T-helper 2 cell treated with Interferon-gamma antibody and Interleukin-4, amounts not matched to agents 100 ng/mL and 5 ng/mL, for 36 hours (primary cell): ENCODE measurements at regions not wholly inside any gene's neighbourhood (a gene's known extent, or its start where the extent isn't known, plus 50 kb on each side); places are given as distances from the start of the nearest gene placed in this dataset.

Experiments
- intact Hi-C: fragments of 100-400 bp; cut with micrococcal nuclease; formaldehyde crosslinking; loops from one replicate; pipeline ENCODE4 v1.15.1; 2023

- intact Hi-C loops = no loop called here
These were observed 121.5 kb downstream of the CEBPB start for GRCh38 chr20:50312002-50312681.

GRCh38 chr20:50312682-50313521, 122.3 kb downstream of the CEBPB start:
- intact Hi-C loops = no loop called here

DNA sequence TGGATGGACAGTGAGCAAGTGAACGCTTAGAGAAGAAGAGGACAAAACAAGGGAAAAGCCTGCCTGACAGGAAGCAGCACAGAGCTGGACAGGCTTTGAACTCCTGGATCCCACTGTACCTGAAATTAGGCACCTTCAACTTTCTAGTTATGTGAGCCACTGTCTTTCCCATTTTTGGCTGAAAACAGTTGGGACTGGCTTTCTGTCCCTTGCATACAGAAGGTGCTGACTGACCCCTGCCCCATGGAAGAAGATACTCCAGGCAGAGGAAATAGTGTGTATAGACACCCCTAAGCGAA, 122.8 kb downstream of the CEBPB start:
- intact Hi-C loops = no loop called here

GRCh38 chr20:50313827-50314677, 123.4 kb downstream of the CEBPB start:
- intact Hi-C loops = no loop called here

DNA sequence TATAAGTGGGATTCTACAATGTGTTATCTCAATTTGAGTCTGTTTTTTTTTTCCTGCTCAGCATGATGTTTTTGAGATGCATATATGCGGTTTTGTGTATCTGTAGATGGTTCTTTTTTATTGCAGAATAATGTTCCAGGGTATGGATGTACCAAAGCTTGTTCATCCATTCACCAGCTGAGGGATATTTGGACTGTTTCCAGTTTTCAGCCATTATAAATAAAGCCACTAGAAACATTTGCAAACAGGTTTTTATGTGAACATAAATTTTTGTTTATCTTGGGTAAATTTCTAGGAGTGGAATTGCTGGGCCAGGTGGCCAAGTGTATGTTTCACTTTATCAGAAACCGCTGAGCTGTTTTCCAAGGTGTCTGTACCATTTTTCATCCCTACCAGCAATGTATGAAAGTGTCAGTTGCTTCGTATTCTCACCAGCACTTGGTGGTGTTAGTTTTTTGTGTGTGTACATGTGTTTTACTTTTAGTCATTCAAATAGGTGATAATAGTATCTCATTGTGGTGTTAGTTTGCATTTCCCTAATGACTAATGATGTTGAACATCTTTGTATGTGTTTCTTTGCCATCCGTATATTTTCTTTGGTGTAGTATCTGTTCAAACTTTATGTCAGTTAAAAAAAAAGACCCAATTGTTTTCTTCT, 124.2 kb downstream of the CEBPB start:
- intact Hi-C loops = no loop called here

GRCh38 chr20:50315586-50316551, 125.2 kb downstream of the CEBPB start:
- intact Hi-C loops = no loop called here

DNA sequence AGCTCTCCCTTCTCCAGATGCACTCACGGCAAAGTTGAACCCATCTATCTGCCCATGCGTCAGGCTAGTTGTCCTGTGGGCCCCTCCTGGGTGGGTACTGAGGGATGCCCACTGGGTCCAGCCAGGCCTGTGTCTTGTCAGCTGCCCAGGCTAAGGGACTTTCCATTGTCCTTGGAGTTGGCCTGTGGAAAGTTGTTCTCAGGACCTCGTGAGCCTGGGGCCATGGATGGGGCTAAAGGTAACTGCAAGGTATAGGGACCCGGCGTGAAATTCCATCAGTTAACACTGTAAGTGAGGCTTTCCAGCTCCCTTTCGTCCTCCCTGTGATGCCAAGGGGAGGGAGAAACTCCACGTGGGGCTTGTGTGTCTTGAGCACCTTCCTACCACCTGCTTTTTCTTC, 126.5 kb downstream of the CEBPB start:
- intact Hi-C loops = no loop called here

DNA sequence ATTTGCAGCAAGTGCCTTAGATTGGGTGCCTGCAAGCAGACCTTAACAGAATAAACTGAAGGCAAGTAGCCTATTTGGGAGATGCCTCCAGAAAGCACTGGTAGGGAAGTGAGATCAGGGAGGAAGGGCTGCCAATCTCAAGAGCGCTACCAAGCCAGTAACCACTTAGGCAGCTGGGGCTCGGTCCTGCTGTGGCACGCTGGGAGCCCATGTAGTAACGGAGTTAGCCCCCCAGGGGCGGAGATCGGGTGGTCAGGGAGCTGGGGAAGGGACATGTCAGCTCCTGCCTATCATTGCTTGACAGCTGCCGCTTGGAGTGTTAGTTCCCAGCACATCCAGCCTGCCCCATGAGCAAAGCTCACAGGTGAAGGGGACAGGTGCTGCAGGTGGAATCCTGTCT, 127.0 kb downstream of the CEBPB start:
- intact Hi-C loops = no loop called here

DNA sequence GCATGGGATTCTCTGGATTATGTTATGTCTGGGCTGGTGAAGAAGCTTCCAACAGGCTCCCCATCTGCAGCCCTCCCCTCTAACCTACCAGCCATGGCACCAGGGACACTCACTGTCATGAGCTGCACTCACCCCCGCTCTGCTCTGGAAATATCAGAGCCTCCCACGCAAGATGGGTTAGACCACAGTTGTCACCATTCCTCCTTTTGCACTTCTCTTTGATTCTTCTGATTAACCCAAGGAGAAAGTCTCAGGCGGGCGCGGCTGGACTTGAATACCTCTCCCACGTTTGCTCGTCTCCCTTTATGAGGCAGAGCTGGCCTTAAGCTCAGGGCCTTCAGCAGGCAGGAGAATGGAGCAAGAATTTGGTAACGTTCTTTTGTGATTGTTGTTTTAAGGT, 128.1 kb downstream of the CEBPB start:
- intact Hi-C loops = no loop called here

DNA sequence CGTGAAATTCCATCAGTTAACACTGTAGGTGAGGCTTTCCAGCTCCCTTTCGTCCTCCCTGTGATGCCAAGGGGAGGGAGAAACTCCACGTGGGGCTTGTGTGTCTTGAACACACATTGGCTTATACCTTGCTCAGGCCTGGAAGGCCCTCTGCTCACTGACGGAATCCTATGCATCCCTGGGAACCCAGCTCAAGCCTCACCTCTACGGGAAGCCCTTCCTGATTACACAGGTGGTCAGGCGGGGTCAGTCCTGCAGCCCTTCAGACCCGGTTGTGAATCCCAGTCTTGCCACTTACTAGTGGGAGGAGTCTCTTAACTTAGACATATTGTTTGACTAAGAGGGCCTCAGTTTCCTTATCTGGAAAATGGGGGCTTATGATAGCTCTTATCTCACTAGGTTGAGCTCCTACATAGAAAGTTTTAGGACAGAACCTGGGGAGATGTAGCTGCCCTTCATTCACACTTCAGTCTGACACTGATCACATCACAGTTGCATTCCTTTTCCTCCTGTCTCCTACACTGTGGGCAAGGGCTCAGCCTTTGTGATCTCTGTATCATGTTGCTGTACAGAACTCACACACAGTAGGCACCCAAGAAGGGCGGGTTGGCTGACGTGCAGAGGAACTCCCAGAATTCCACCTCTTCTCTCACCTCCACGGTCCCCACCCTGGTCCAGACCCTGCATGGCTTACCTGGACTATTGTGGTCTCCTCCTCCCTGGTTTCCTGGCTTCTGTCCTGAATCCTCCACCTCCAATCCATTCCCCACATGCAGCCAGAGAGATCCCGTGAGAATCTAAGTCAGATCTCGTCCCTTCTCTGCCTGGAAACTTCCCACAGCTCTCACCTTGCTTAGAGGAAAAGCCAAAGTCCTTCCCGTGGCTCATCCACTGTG, 129.6 kb downstream of the CEBPB start:
- intact Hi-C loops = no loop called here

DNA sequence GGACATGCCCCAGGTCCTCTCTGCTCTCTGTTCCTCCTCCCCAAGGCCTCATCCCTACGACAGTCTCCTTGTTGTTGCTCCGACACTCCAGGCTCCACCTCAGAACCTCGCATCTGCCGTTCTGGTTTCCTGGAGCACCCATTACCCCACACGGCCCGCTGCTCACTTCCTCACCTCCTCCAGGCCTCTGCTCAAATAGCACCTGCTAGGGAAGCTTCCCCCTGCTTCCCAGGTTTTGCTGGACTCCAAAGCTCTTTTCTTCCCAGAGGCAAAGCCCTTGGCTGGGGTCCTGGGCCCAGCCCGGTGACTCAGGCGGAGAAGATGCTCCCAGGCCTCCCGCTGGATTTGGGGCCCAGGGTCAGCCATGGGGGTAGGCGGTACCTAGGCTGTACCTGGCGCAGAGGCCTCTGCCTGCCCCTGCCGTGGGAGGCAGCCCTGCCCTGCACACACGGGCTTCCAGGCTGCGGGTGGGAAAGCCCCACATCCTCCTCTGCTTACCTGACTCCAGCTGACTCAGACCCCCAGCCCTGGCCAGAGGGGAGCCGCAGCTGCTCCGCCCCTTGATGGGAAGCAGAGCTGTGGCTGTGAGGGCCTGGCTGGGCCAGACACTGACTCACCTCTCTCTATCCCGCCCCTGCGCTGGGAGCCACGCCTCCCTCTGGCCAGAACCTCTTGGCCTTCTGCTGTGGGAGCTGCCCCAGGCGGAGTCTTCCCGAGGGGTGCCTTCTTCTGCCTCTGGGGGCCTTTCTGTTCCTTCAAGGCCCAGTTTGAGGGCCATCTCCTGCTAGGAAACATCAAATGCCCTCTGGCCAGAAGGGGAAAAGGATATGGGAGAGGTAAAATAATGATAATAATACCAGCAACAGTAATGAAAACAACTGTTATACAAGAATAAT, 130.5 kb downstream of the CEBPB start:
- intact Hi-C loops = no loop called here

DNA sequence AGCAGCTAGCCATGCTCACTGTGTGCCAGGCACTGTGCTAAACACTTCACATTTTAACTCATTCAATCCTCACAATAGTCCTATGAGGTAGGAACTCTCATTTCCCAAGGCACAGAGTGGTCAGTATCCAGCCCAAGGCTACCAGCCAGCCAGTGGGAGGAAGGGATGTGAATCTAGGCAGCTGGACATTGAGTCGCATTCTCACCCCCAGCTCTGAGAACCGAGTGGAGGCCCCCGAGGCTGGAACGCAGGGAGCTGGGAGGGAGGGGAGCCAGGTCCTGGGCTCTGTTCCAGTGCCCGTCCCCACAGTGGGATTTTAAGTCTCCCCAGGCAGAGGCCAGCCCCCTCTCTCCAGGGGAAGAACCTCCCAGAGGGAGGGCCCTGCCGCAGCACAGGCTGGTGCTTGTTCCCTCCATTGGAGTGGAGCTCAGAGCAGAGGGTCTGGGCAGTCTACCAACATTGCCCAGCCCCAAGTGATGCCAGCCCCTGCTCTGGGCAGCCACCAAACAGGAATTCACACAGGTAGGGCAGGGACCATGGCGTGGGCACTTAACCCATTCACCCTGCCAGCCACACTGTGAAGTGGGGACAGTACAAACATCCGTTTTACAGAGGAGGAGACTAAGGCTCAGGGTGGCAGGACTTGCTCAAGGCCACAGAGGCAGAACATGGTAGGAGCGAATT, 131.3 kb downstream of the CEBPB start:
- intact Hi-C loops = no loop called here

DNA sequence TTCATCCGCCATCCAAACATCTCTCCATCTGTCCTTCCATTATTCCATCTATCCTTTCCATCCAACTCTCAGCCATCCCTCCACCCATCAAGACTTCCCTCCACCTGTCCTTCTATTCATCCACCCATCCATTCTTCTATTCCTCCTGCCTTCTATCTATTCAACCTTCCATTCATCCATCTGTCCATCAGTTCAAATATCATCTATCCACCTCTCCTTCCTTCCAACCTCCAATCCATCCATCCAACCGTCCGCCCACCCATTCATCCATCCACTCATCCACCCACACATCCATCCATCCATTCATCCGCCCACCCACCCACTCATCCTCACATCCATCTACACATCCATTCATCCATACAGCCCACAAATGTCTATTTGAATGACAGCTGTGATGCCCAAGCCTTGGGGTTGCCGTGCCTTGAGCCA, 132.1 kb downstream of the CEBPB start:
- intact Hi-C loops = no loop called here

- intact Hi-C loops = no loop called here
These were observed 132.6 kb downstream of the CEBPB start for GRCh38 chr20:50323209-50323608.

DNA sequence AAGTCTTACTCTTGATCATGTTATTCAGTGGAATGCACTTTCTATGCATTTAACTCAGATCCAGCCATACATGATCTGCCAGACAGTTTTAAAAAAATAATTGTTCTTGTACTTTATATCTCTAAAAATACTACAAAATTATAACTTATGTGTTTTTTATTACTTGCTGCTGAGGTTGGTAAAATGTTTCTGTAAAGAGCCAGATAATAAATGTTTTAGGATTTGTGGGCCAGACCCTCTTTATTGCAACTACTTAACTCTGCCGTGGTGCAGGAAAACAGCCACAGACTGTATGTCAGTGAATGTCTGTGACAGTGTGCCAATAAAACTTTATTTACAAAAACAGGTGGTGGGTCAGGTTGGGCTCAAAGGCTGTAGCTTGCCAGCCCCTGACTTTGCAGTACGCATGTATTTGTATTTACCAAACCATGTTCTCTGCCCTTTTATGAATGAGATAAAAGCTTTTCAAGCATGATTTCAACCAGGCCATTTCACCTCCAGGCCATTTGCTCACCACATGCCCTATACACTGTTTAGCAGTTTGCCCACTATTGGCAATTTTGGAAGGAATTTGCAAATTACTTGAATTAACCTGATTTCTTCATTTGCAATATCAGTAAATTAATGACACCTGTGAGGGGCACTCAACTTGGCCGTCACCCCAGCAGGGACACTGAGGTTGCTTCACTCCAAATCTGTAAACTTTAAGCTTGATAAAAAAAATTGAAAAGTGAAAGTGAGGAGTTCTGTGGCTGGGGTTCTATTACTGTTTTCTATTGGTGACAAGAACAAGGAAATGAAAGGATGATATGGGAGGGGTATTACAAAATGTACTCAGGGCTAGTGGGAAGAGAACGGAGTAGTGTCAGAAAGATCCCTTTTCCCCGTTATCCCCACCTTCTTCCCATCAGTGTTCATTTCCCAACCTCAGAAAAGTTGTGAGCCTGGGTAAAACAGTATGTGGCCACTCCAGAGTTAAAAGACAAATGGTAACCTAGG, 133.4 kb downstream of the CEBPB start:
- intact Hi-C loops = no loop called here

- intact Hi-C loops = no loop called here
These were observed 134.6 kb downstream of the CEBPB start for GRCh38 chr20:50325215-50325614.

- intact Hi-C loops = no loop called here
These were observed 135.0 kb downstream of the CEBPB start for GRCh38 chr20:50325651-50326050.
